ENCODE measurements at regions not wholly inside any gene's neighbourhood (a gene's known extent, or its start where the extent isn't known, plus 50 kb on each side); places are given as distances from the start of the nearest gene placed in this dataset.

DNA sequence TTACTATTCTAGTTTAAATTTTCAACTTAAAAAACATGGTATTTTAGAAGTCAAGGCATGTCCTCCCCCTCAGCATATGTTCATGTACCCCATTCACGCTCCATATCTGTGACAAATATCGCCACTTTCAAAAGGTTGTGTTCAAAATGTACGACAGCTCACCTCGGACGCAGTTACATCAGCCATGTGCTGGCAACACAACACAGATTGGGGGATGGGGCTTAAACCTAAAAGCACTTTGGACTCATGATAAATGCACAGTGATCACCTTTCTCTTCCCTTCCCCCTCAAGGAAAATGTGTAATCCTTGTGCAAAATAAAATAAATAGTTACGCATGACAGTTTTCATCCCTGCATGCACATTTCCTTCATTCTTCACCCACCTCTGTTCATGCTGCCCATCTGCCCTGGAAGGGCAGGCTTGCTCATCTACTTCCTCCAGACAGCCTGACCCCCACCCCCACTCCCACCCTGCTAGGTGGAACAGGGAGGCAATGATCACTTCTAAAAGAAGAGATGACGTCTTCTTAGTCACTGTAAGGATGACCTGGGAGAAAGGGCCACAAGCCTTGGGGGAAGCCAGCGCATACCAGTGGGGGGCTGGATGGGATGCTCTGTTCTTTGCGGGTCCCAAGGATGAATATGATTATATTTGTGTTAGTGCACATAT lies 271.4 kb upstream of the SEMA6D start:
- TF ChIP-seq, protein P1, sequence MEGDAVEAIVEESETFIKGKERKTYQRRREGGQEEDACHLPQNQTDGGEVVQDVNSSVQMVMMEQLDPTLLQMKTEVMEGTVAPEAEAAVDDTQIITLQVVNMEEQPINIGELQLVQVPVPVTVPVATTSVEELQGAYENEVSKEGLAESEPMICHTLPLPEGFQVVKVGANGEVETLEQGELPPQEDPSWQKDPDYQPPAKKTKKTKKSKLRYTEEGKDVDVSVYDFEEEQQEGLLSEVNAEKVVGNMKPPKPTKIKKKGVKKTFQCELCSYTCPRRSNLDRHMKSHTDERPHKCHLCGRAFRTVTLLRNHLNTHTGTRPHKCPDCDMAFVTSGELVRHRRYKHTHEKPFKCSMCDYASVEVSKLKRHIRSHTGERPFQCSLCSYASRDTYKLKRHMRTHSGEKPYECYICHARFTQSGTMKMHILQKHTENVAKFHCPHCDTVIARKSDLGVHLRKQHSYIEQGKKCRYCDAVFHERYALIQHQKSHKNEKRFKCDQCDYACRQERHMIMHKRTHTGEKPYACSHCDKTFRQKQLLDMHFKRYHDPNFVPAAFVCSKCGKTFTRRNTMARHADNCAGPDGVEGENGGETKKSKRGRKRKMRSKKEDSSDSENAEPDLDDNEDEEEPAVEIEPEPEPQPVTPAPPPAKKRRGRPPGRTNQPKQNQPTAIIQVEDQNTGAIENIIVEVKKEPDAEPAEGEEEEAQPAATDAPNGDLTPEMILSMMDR (IDR thresholded peaks at IDR 0.05; ENCODE audit: insufficient read depth, low read depth, low read length) = no peak
- TF ChIP-seq EZH2 (IDR thresholded peaks at IDR 0.05; ENCODE audit: insufficient read depth, low read length) = no peak

Measured in astrocyte (in vitro differentiated cells and primary cell).